Activated CD4-positive, alpha-beta memory T cell treated with anti-CD3 and anti-CD28 coated beads for 36 hours (primary cell): ENCODE measurements at regions not wholly inside any gene's neighbourhood (a gene's known extent, or its start where the extent isn't known, plus 50 kb on each side); places are given as distances from the start of the nearest gene placed in this dataset.

ENCODE experiments used
- CTCF ChIA-PET: fragments of 350-600 bp; sonication (Branson Sonifier 250); formaldehyde crosslinking; loops from one replicate; lab custom pipeline; 2021; ENCODE audit warnings: antibody characterized with exemption, inconsistent platforms; lab: Charles Lee
- POLR2A ChIA-PET: fragments of 350-600 bp; sonication (Branson Sonifier 250); formaldehyde crosslinking; loops from one replicate; lab custom pipeline; 2021; ENCODE audit warnings: antibody characterized with exemption; lab: Charles Lee
- DNase-seq: peaks from one replicate; pipeline ENCODE4 v3.0.0-alpha.2; 2020
- H3K27ac Mint-ChIP-seq: one replicate; pipeline ENCODE4 v1.8.0; 2021; ENCODE audit warnings: mixed read lengths
- H3K27me3 Mint-ChIP-seq: one replicate; pipeline ENCODE4 v1.8.0; 2021; ENCODE audit warnings: mixed read lengths
- H3K36me3 Mint-ChIP-seq: one replicate; pipeline ENCODE4 v1.8.0; 2021; ENCODE audit warnings: mixed read lengths
- H3K4me1 Mint-ChIP-seq: one replicate; pipeline ENCODE4 v1.8.0; 2021; ENCODE audit warnings: low read depth, mixed read lengths
- H3K4me3 Mint-ChIP-seq: one replicate; pipeline ENCODE4 v1.8.0; 2021; ENCODE audit warnings: mild to moderate bottlenecking, mixed read lengths
- H3K9me3 Mint-ChIP-seq: one replicate; pipeline ENCODE4 v1.8.0; 2021; ENCODE audit warnings: mixed read lengths
- intact Hi-C: fragments of 100-400 bp; cut with micrococcal nuclease; formaldehyde crosslinking; loops from one replicate; pipeline ENCODE4 v1.15.1; 2023

DNA sequence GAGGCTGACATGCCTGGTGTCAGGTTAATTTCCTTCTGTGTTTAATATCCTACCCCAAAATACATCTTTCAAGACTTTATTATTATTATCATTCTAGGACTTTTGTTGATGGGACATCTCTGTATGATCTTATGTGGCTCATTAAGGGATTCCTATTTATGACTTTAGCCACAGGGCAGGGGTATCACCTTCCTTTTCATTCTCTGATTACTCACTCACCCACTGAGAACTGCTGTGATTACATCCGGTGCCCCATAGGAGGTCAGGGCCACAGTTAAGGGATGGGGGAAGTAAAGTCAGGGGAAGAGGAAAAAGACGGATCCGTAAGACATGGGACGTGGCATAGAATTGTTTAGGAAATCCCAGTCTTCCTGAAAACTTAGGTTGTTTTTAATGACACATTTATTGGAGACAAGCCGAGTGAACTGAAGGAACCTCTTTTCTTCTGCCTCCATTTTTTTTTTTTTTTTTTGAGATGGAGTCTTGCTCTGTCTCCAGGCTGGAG lies 61.0 kb upstream of the PITRM1 start:
- Mint-ChIP-seq H3K4me1 (peaks cover 5% of the 10 kb centered on the region), H3K4me3 (no peak overlapping the region), H3K27ac (no peak overlapping the region), H3K27me3 (peaks cover 24% of the 10 kb centered on the region), H3K9me3 (no peaks in the 10 kb centered on the region), H3K36me3 (no peaks in the 10 kb centered on the region)
- POLR2A ChIA-PET = no interaction called here
- CTCF ChIA-PET = interaction anchor here (0.6 kb wide), 1 partner anchor 36 kb away, joined by 3 read pairs; no protein-coding TSS in a partner anchor
- intact Hi-C loops = no loop called here
- no peak for DNase-seq

DNA sequence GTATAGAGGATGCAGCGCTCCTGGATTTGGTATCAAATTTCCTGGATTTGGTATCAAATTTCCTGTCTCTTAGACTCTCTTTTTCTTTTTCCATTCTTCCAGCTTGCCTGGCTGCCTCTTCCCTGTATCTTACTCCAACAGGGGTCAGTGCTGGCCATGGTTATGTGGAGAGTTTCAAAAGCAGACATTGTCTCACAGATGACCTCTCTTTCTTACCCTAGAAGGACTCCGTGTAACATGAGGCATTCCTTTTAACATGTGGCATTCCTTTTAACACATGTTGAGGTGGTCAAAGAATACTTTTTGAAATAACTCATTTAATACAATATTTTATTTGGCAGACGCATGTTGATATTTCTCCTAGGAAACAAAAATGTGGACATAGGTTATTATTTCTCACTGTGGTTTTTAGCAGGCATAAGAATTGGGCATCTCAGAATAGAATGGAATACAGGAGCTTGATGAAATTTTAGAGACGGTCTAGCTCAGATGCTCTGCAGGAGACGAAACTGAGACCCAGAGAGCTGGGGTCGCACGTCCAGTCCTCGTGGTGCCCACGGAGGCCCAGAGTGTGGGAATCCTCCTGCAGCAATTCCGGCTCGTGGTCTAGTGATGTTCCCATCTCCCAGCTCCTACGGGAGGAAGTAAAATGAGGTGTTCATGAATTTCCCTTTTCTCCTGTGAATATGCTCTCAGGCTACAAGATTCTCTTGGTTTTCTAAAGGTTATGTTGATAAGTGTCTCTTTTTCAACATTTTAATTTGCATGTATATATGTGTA lies 59.6 kb upstream of the PITRM1 start:
- CTCF ChIA-PET = no interaction called here
- H3K9me3 Mint-ChIP-seq = no peaks in the 10 kb centered on the region
- POLR2A ChIA-PET = no interaction called here
- intact Hi-C loops = no loop called here
- H3K4me1 Mint-ChIP-seq = peaks cover 19% of the 10 kb centered on the region
- H3K36me3 Mint-ChIP-seq = no peaks in the 10 kb centered on the region
- DNase-seq = no peak
- peaks cover 19% of the 10 kb centered on the region for H3K27me3 Mint-ChIP-seq
- H3K4me3 Mint-ChIP-seq = no peak overlapping the region
- no peak overlapping the region for H3K27ac Mint-ChIP-seq

DNA sequence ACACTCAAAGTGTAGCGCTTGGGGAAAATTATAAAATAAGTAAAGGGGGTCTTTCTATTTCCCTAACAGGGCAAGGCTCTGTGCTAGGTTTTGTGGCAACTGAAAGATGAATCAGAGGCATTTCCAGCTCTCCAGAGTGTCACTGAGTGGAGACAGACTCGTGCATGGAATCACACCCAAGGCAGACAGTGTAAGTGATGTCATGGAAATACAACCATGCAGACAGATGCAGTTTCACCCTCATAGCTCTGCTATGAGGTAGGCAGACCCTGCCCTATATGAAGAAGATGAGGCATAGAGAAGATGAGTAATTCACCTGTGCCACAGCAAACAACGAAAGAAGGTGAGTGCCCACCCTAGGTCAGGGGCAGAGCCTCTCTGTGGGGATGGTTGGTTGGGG lies 57.2 kb upstream of the PITRM1 start:
- Mint-ChIP-seq H3K9me3 (no peaks in the 10 kb centered on the region), H3K4me3 (no peak overlapping the region), H3K4me1 (peaks cover 23% of the 10 kb centered on the region), H3K36me3 (no peaks in the 10 kb centered on the region), H3K27me3 (peaks cover 14% of the 10 kb centered on the region), H3K27ac (no peak overlapping the region)
- intact Hi-C loops = loop anchor here (2.0 to 10.0 kb wide), 3 partner anchors 393 to 1423 kb away; no protein-coding TSS in a partner anchor
- DNase-seq = no peak
- ChIA-PET POLR2A (no interaction called here), CTCF (interaction anchor here (1.0 to 1.5 kb wide), 2 partner anchors 32 to 1427 kb away, joined by 4 to 5 read pairs; no protein-coding TSS in a partner anchor)

DNA sequence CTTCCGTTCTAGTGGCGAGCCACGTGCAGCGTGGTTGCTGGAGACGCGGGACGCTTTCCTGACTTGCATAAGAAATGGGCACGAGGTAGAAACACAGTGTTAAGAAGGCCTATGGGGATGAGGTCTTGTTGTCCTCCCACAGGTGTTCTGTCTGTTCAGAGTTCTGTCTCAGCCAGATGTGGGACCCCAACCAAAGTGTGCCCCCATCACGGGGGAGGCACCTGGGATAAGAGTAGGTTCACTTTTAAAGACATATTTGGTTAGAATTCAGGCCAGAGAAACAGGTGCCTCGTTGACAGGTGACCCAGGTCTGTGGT lies 56.0 kb upstream of the PITRM1 start:
- intact Hi-C loops = loop anchor here (2.0 to 10.0 kb wide), 3 partner anchors 394 to 1424 kb away; no protein-coding TSS in a partner anchor
- POLR2A ChIA-PET = no interaction called here
- Mint-ChIP-seq H3K27ac (no peak overlapping the region), H3K9me3 (no peaks in the 10 kb centered on the region), H3K4me3 (no peak overlapping the region), H3K4me1 (peaks cover 23% of the 10 kb centered on the region), H3K36me3 (no peaks in the 10 kb centered on the region), H3K27me3 (peaks cover 10% of the 10 kb centered on the region)
- no peak for DNase-seq
- CTCF ChIA-PET = interaction anchor here (2.4 kb wide), 1 partner anchor 31 kb away, joined by 16 read pairs; no protein-coding TSS in a partner anchor

DNA sequence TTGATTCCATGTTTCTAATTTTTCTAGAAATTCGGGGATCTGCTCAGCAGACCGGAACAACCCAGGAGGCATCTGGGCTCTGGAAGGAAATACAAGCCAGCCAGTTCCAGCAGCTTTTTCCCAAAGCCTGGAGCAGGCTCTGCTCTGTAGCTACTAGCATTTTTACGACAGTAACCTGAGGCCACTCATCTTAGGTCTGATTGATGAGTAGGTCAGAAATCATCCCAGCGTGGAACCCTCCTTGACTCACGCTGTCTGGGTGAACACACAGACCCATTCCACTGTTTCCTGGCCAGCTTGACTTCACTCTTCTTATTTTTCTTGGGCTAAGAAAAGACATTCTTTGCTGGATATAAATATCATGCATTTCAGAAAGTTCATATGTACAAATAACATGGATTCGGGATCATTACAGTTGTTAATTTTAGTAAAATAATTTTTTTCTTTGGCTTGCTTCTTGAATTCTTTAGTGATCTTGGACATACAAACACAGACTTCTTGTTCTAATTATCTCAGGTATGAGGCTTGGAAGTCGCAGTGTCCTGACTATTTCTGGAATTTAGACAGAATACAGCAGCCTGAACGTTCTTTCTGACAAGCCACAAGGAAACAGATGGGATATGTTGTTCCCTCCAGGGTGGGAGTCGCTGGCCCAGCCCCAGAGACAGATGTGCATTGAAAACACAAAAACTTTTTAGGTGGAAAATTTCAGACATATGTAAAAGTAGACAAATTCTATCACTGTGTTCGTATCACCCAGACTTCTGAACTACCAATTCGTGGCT lies 54.6 kb upstream of the PITRM1 start:
- Mint-ChIP-seq H3K36me3 (no peaks in the 10 kb centered on the region), H3K9me3 (no peaks in the 10 kb centered on the region), H3K27ac (no peak overlapping the region), H3K4me1 (peaks cover 23% of the 10 kb centered on the region), H3K4me3 (no peak overlapping the region), H3K27me3 (peaks cover 5% of the 10 kb centered on the region)
- no peak for DNase-seq
- intact Hi-C loops = loop anchor here (1.0 to 10.0 kb wide), 2 partner anchors 30 to 528 kb away; no protein-coding TSS in a partner anchor
- ChIA-PET POLR2A (interaction anchor here (0.9 kb wide), 1 partner anchor 1549 kb away, joined by 3 read pairs; no protein-coding TSS in a partner anchor), CTCF (interaction anchor here (1.0 to 2.4 kb wide), 2 partner anchors 30 to 242 kb away, joined by 3 to 16 read pairs; no protein-coding TSS in a partner anchor)

DNA sequence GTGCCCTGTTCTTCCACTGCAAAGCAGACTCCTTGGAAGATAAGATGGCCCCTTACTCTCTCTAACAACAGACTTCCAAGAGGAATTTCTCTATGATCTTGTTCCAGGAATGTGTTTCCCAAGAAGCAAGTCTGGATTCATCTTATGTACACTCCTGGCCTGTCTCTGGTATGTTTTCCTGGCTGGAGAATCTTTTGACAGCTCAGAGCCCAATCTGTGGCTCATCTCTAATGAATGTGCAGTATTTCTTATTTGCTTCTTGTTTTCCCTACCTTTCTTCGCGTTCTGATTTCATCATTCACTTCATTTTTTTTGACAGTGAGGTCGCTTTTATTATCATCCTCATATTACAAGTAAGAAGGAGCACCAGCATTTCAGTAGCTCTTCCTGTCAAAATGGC lies 53.0 kb upstream of the PITRM1 start:
- H3K27me3 Mint-ChIP-seq = no peaks in the 10 kb centered on the region
- no peak overlapping the region for H3K27ac Mint-ChIP-seq
- no peak for DNase-seq
- H3K36me3 Mint-ChIP-seq = no peaks in the 10 kb centered on the region
- peaks cover 23% of the 10 kb centered on the region for H3K4me1 Mint-ChIP-seq
- intact Hi-C loops = loop anchor here (10.0 kb wide), 1 partner anchor 529 kb away; no protein-coding TSS in a partner anchor
- POLR2A ChIA-PET = no interaction called here
- H3K4me3 Mint-ChIP-seq = no peak overlapping the region
- H3K9me3 Mint-ChIP-seq = no peaks in the 10 kb centered on the region
- CTCF ChIA-PET = interaction anchor here (1.0 kb wide), 1 partner anchor 28 kb away, joined by 6 read pairs; no protein-coding TSS in a partner anchor

DNA sequence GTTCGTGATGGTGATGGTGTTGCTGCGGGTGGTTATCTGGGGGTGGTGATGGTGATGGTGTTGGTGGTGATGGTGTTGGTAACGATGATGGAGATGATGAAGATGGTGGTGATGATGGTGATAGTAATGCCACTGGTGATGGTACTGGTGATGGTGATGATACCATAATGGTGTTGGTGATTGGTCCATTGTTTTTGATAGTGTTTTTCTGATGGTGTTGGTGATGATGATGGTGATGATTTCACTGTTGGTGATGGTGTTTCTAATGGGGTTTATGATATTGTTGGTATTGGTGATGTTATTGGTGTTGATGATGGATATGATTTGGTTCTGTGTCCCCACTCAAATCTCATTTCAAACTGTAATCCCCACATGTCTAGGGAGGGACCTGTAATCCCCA lies 51.7 kb upstream of the PITRM1 start:
- DNase-seq = no peak
- intact Hi-C loops = loop anchor here (10.0 kb wide), 1 partner anchor 531 kb away; no protein-coding TSS in a partner anchor
- H3K4me1 Mint-ChIP-seq = peaks cover 23% of the 10 kb centered on the region
- ChIA-PET CTCF (interaction anchor here (1.3 kb wide), 1 partner anchor 16 kb away, joined by 3 read pairs; no protein-coding TSS in a partner anchor), POLR2A (no interaction called here)
- no peak overlapping the region for H3K4me3 Mint-ChIP-seq
- H3K27ac Mint-ChIP-seq = no peak overlapping the region
- no peaks in the 10 kb centered on the region for H3K9me3 Mint-ChIP-seq
- no peaks in the 10 kb centered on the region for H3K27me3 Mint-ChIP-seq
- no peaks in the 10 kb centered on the region for H3K36me3 Mint-ChIP-seq

DNA sequence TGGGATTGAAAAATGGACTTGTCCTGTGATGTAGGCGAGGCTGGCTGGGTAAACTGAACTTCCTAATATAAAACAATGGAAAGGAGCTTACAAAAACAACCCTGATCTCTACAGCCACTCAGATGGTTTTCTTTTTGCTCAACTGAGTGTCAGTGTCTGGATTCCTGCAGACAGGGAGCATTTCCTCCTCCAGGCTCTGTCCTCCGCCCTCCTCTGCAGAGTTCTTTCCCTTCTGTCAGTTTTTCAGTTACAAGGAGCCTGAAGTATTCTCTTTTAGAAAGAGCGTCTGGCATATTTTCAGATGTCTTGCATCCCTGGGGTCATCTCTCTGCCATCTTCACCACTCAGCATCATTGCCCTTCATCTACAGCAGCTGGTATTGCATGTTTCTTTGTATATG lies 50.0 kb upstream of the PITRM1 start:
- no peaks in the 10 kb centered on the region for H3K9me3 Mint-ChIP-seq
- no peaks in the 10 kb centered on the region for H3K27me3 Mint-ChIP-seq
- ChIA-PET CTCF (no interaction called here), POLR2A (no interaction called here)
- no peak for DNase-seq
- no peak overlapping the region for H3K4me3 Mint-ChIP-seq
- peaks cover 9% of the 10 kb centered on the region for H3K4me1 Mint-ChIP-seq
- intact Hi-C loops = loop anchor here (10.0 kb wide), 1 partner anchor 532 kb away; no protein-coding TSS in a partner anchor
- no peaks in the 10 kb centered on the region for H3K36me3 Mint-ChIP-seq
- no peak overlapping the region for H3K27ac Mint-ChIP-seq
